Upper lobe of left lung (tissue), 4 donors: ENCODE measurements at regions not wholly inside any gene's neighbourhood (a gene's known extent, or its start where the extent isn't known, plus 50 kb on each side); places are given as distances from the start of the nearest gene placed in this dataset.

ENCODE experiments used
- EP300 ChIP-seq, 4 donors: sonication (generic); formaldehyde crosslinking; IDR thresholded peaks; one replicate each; pipeline ENCODE4 v1.5.1; 2017; ENCODE audit warnings: antibody characterized with exemption in 4 of 4, control low read depth in 2 of 4
- TF ChIP-seq, protein P1 (sequence below), 6 experiments: fragments of 450-650 bp in 4 of 6; fragments of 200-600 bp in 2 of 6; sonication (generic) in 2 of 6; IDR thresholded peaks; one replicate each; pipeline ENCODE4 v1.5.1; 2016 to 2019; ENCODE audit warnings: antibody characterized with exemption in 6 of 6

DNA sequence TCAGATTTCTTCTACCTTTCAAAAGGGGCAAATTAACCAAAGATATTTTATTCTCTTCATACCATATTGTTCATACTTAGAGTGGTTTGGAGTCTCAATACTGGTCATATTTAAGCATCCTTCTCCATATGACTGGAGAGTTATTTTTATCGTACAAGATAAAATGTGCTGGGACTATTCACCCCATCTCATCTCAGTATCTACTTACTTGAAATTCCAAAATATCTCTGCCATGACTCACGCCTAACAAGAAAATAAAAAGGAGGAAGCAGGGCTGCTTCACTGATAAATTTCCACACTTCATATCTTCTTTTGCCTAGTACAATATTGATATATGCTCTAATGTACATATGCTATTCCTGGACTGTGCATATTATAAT lies 277.9 kb upstream of the CDH9 start:
- TF ChIP-seq EP300 (IDR thresholded peaks at IDR 0.05) = no peak
- TF ChIP-seq, protein P1, sequence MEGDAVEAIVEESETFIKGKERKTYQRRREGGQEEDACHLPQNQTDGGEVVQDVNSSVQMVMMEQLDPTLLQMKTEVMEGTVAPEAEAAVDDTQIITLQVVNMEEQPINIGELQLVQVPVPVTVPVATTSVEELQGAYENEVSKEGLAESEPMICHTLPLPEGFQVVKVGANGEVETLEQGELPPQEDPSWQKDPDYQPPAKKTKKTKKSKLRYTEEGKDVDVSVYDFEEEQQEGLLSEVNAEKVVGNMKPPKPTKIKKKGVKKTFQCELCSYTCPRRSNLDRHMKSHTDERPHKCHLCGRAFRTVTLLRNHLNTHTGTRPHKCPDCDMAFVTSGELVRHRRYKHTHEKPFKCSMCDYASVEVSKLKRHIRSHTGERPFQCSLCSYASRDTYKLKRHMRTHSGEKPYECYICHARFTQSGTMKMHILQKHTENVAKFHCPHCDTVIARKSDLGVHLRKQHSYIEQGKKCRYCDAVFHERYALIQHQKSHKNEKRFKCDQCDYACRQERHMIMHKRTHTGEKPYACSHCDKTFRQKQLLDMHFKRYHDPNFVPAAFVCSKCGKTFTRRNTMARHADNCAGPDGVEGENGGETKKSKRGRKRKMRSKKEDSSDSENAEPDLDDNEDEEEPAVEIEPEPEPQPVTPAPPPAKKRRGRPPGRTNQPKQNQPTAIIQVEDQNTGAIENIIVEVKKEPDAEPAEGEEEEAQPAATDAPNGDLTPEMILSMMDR (IDR thresholded peaks at IDR 0.05) = no peak
